GM12892 (cell line): ENCODE measurements at regions not wholly inside any gene's neighbourhood (a gene's known extent, or its start where the extent isn't known, plus 50 kb on each side); places are given as distances from the start of the nearest gene placed in this dataset.

Source experiments
- POLR2A ChIP-seq: IDR thresholded peaks from 2 replicates; pipeline ENCODE4 v1.6.1; 2011; ENCODE audit warnings: low read depth, low read length, control low read depth
- TAF1 ChIP-seq: IDR thresholded peaks from 2 replicates; pipeline ENCODE4 v1.6.1; 2011; ENCODE audit warnings: low read depth, mild to moderate bottlenecking, control low read depth, low read length, borderline replicate concordance

- TF ChIP-seq POLR2A (no peak), TAF1 (no peak)
Measured at GRCh38 chr18:67074309-67074708, 442.2 kb downstream of the DSEL start.
